ENCODE measurements at regions not wholly inside any gene's neighbourhood (a gene's known extent, or its start where the extent isn't known, plus 50 kb on each side); places are given as distances from the start of the nearest gene placed in this dataset.
A peak's percentile ranks its signal among the peaks of the same experiment; 100 is the strongest.
"Not testable (repeated sequence)": the region's sequence is repeated elsewhere in the genome, so short reads cannot be mapped to it uniquely, and the experiment has no call there.

DNA sequence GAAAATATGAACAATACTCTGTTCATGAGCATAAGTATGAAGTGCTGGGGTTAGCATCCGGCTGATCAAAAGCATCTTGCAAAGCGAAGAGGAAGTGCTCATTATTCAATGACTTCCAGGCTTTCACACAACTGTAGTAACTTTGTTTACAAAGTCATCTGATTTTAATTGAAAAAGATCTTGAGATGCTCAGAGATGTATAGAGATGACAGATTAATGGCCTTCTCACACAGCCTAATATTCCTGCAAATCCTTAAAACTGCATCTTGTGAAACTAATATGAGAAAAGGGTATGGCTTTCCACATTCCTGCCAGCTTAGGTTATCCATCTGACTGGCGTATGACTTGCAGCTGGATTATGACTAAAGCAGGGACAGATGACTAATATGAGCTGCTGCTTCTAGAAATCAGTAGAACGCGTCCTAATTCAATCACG lies 125.4 kb downstream of the CASP12 start:
- no peak overlapping the region for H4K8ac ChIP-seq (ENCODE audit: low read depth, low read length)
- H2BK120ac ChIP-seq (ENCODE audit: low read depth, low read length): no peak overlapping the region
- no CpG with 5 or more reads among the region's 6 CpGs for WGBS, 2 donors (ENCODE audit: extremely low coverage in 2 of 2, insufficient read length in 2 of 2, insufficient replicate concordance in 1 of 2)
- no peak overlapping the region for H3K4me2 ChIP-seq (ENCODE audit: insufficient read depth, low read length, poor library complexity, severe bottlenecking)
- no peak for DNase-seq (ENCODE audit: low spot score)
- H3K14ac ChIP-seq (ENCODE audit: low read length): no peak overlapping the region
- H3K9ac ChIP-seq (ENCODE audit: low read depth, low read length, poor library complexity): no peak overlapping the region
- H3K27ac ChIP-seq (replicated peaks; ENCODE audit: low read length): no peak overlapping the region
- no peaks in the 10 kb centered on the region for H3K4me1 ChIP-seq (ENCODE audit: control insufficient read depth in 2 of 2, insufficient read depth in 1 of 2, low read depth in 1 of 2, low read length in 2 of 2)
- H3K4ac ChIP-seq (ENCODE audit: low read length): no peak overlapping the region
- H3K9me3 ChIP-seq (replicated peaks in 1 of 2; ENCODE audit: control insufficient read depth in 2 of 2, insufficient read depth in 1 of 2, low read depth in 1 of 2, low read length in 2 of 2): no peaks in the 10 kb centered on the region
- no peak overlapping the region for H3K4me3 ChIP-seq (ENCODE audit: low read length in 2 of 2)
- no peak overlapping the region for H2AK5ac ChIP-seq (ENCODE audit: low read depth, low read length)
- H2BK15ac ChIP-seq (ENCODE audit: low read length): no peak overlapping the region
- no peak overlapping the region for H3K18ac ChIP-seq (ENCODE audit: low read length)
- peak overlapping the region; percentile 40 for H2AFZ ChIP-seq (ENCODE audit: low read length)
- no peak overlapping the region for H2BK5ac ChIP-seq (ENCODE audit: low read length)
- no peak overlapping the region for H2BK12ac ChIP-seq (ENCODE audit: low read length)
- no peaks in the 10 kb centered on the region for H3K36me3 ChIP-seq (replicated peaks in 1 of 2; ENCODE audit: control insufficient read depth in 2 of 2, insufficient read depth in 2 of 2, low read length in 2 of 2)
- no peak overlapping the region for H4K91ac ChIP-seq (ENCODE audit: low read depth, low read length, poor library complexity)
- H3K27me3 ChIP-seq (ENCODE audit: control insufficient read depth in 3 of 3, insufficient read depth in 3 of 3, low read depth in 1 of 3, low read length in 3 of 3): no peaks in the 10 kb centered on the region
- H3K23ac ChIP-seq (ENCODE audit: low read depth, low read length, poor library complexity): no peak overlapping the region
- H3K79me1 ChIP-seq (ENCODE audit: low read depth, low read length): no peaks in the 10 kb centered on the region

DNA sequence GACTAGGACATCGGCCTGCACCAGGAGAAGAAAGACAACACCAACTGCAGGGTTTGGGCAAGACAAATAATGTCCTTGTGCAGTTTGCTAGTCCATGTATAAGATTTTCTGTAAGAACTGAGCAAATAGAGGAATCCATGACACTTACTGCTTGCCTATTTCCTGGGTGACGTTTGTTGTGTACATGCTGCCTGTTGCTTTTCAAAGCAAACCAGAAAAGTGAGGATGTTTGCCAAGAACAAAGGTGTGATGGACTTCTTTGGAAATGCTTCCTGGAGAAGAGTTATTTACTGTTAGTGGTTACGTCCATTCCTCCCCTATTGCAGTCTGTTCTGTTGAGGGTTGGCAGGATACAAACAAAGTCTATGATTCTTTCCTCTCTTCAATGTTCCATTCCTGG lies 126.5 kb downstream of the CASP12 start:
- no peak overlapping the region for H4K91ac ChIP-seq (ENCODE audit: low read depth, low read length, poor library complexity)
- H3K9ac ChIP-seq (ENCODE audit: low read depth, low read length, poor library complexity): no peak overlapping the region
- H2BK5ac ChIP-seq (ENCODE audit: low read length): no peak overlapping the region
- no peak overlapping the region for H2BK15ac ChIP-seq (ENCODE audit: low read length)
- H3K4me2 ChIP-seq (ENCODE audit: insufficient read depth, low read length, poor library complexity, severe bottlenecking): no peak overlapping the region
- H2AK5ac ChIP-seq (ENCODE audit: low read depth, low read length): no peak overlapping the region
- H3K27ac ChIP-seq (replicated peaks; ENCODE audit: low read length): no peak overlapping the region
- no peaks in the 10 kb centered on the region for H3K9me3 ChIP-seq (replicated peaks in 1 of 2; ENCODE audit: control insufficient read depth in 2 of 2, insufficient read depth in 1 of 2, low read depth in 1 of 2, low read length in 2 of 2)
- H3K4me1 ChIP-seq (ENCODE audit: control insufficient read depth in 2 of 2, insufficient read depth in 1 of 2, low read depth in 1 of 2, low read length in 2 of 2): no peaks in the 10 kb centered on the region
- H3K14ac ChIP-seq (ENCODE audit: low read length): no peak overlapping the region
- H3K79me1 ChIP-seq (ENCODE audit: low read depth, low read length): no peaks in the 10 kb centered on the region
- no peak overlapping the region for H2BK12ac ChIP-seq (ENCODE audit: low read length)
- H3K23ac ChIP-seq (ENCODE audit: low read depth, low read length, poor library complexity): no peak overlapping the region
- no peak overlapping the region for H3K4ac ChIP-seq (ENCODE audit: low read length)
- no peak overlapping the region for H4K8ac ChIP-seq (ENCODE audit: low read depth, low read length)
- H3K27me3 ChIP-seq (ENCODE audit: control insufficient read depth in 3 of 3, insufficient read depth in 3 of 3, low read depth in 1 of 3, low read length in 3 of 3): no peaks in the 10 kb centered on the region
- no peak overlapping the region for H3K4me3 ChIP-seq (ENCODE audit: low read length in 2 of 2)
- H2BK120ac ChIP-seq (ENCODE audit: low read depth, low read length): no peak overlapping the region
- no peak for DNase-seq (ENCODE audit: low spot score)
- no peaks in the 10 kb centered on the region for H3K36me3 ChIP-seq (replicated peaks in 1 of 2; ENCODE audit: control insufficient read depth in 2 of 2, insufficient read depth in 2 of 2, low read length in 2 of 2)
- peak overlapping the region; percentile 69 for H2AFZ ChIP-seq (ENCODE audit: low read length)
- no peak overlapping the region for H3K18ac ChIP-seq (ENCODE audit: low read length)
- whole genome bisulfite sequencing, 2 donors (ENCODE audit: extremely low coverage in 2 of 2, insufficient read length in 2 of 2, insufficient replicate concordance in 1 of 2): no CpG with 5 or more reads among the region's 3 CpGs

DNA sequence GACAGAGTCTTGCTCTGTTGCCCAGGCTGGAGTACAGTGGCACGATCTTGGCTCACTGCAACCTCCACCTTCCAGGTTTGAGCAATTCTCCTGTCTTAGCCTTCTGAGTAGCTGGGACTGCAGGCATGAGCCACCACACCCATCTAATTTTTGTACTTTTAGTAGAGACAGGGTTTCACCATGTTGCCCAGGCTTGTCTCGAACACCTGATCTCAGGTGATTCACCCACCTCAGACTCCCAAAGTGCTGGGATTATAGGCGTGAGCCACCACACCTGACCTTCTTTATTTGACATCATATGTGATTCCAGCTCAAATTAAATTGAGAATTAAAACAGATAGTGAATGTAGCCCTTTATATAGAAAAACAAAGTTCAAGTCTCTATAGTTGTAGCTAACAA lies 127.2 kb downstream of the CASP12 start:
- H2BK5ac ChIP-seq (ENCODE audit: low read length); H3K36me3 ChIP-seq (replicated peaks in 1 of 2; ENCODE audit: control insufficient read depth in 2 of 2, insufficient read depth in 2 of 2, low read length in 2 of 2); H2BK15ac ChIP-seq (ENCODE audit: low read length); H3K9me3 ChIP-seq (replicated peaks in 1 of 2; ENCODE audit: control insufficient read depth in 2 of 2, insufficient read depth in 1 of 2, low read depth in 1 of 2, low read length in 2 of 2); H3K18ac ChIP-seq (ENCODE audit: low read length); DNase-seq (ENCODE audit: low spot score); H3K4me2 ChIP-seq (ENCODE audit: insufficient read depth, low read length, poor library complexity, severe bottlenecking); H3K23ac ChIP-seq (ENCODE audit: low read depth, low read length, poor library complexity); H3K14ac ChIP-seq (ENCODE audit: low read length); H3K27me3 ChIP-seq (ENCODE audit: control insufficient read depth in 3 of 3, insufficient read depth in 3 of 3, low read depth in 1 of 3, low read length in 3 of 3); H3K27ac ChIP-seq (replicated peaks; ENCODE audit: low read length); H3K79me1 ChIP-seq (ENCODE audit: low read depth, low read length); H2AK5ac ChIP-seq (ENCODE audit: low read depth, low read length); H3K4ac ChIP-seq (ENCODE audit: low read length); H2BK120ac ChIP-seq (ENCODE audit: low read depth, low read length); H3K4me3 ChIP-seq (ENCODE audit: low read length in 2 of 2); H4K91ac ChIP-seq (ENCODE audit: low read depth, low read length, poor library complexity); H4K8ac ChIP-seq (ENCODE audit: low read depth, low read length); H2AFZ ChIP-seq (ENCODE audit: low read length); H3K9ac ChIP-seq (ENCODE audit: low read depth, low read length, poor library complexity); H3K4me1 ChIP-seq (ENCODE audit: control insufficient read depth in 2 of 2, insufficient read depth in 1 of 2, low read depth in 1 of 2, low read length in 2 of 2); H2BK12ac ChIP-seq (ENCODE audit: low read length): not testable (repeated sequence)
- WGBS, 2 donors (ENCODE audit: extremely low coverage in 2 of 2, insufficient read length in 2 of 2, insufficient replicate concordance in 1 of 2): no CpG with 5 or more reads among the region's 3 CpGs

DNA sequence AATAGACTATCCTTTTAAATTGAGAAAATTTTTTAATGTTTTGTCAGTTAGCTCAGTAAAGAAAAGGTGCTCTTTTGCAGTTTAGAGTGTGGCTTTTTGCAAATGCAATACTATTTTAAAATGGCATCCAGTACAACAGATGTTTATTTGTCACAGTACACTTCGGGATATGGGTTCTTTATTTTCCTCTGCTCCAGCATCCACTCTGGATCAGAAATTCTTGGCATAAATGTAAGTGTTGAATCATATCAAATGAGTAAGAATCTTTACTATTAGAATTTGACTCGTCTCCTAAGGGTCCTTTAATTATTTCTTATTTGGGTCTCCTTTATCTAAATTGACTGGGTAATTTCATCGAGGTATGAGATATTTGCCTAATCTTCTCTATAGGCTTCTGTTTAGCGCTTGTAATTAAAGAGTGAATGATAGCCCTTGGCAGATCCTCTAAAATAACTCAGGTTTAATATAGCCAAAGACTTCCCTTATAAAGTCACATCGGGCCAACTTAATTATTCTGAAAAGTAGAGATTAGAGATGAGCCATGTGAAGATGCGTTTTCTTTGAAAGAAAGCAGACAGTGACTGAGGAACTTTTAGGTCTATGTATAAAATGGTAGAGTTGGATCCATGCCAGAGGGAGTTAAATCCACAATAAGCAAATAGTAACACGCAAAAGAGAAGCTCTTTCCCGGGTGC lies 132.7 kb downstream of the CASP12 start:
- Histone ChIP-seq H4K91ac (ENCODE audit: low read depth, low read length, poor library complexity) (no peak overlapping the region), H3K14ac (ENCODE audit: low read length) (no peak overlapping the region), H3K23ac (ENCODE audit: low read depth, low read length, poor library complexity) (no peak overlapping the region), H3K4ac (ENCODE audit: low read length) (no peak overlapping the region), H3K27ac (replicated peaks; ENCODE audit: low read length) (no peak overlapping the region), H3K27me3 (ENCODE audit: control insufficient read depth in 3 of 3, insufficient read depth in 3 of 3, low read depth in 1 of 3, low read length in 3 of 3) (no peaks in the 10 kb centered on the region), H3K9me3 (replicated peaks in 1 of 2; ENCODE audit: control insufficient read depth in 2 of 2, insufficient read depth in 1 of 2, low read depth in 1 of 2, low read length in 2 of 2) (no peaks in the 10 kb centered on the region), H3K4me2 (ENCODE audit: insufficient read depth, low read length, poor library complexity, severe bottlenecking) (no peak overlapping the region), H2AFZ (ENCODE audit: low read length) (no peak overlapping the region), H3K9ac (ENCODE audit: low read depth, low read length, poor library complexity) (no peak overlapping the region), H3K4me3 (ENCODE audit: low read length in 2 of 2) (no peak overlapping the region), H3K79me1 (ENCODE audit: low read depth, low read length) (no peaks in the 10 kb centered on the region), H3K4me1 (ENCODE audit: control insufficient read depth in 2 of 2, insufficient read depth in 1 of 2, low read depth in 1 of 2, low read length in 2 of 2) (no peaks in the 10 kb centered on the region), H3K18ac (ENCODE audit: low read length) (no peak overlapping the region), H2BK120ac (ENCODE audit: low read depth, low read length) (no peak overlapping the region), H2BK15ac (ENCODE audit: low read length) (no peak overlapping the region), H2BK5ac (ENCODE audit: low read length) (no peak overlapping the region), H3K36me3 (replicated peaks in 1 of 2; ENCODE audit: control insufficient read depth in 2 of 2, insufficient read depth in 2 of 2, low read length in 2 of 2) (no peaks in the 10 kb centered on the region), H4K8ac (ENCODE audit: low read depth, low read length) (no peak overlapping the region), H2BK12ac (ENCODE audit: low read length) (no peak overlapping the region), H2AK5ac (ENCODE audit: low read depth, low read length) (no peak overlapping the region)
- no CpG with 5 or more reads among the region's 8 CpGs for WGBS, 2 donors (ENCODE audit: extremely low coverage in 2 of 2, insufficient read length in 2 of 2, insufficient replicate concordance in 1 of 2)
- no peak for DNase-seq (ENCODE audit: low spot score)

Measured in neuronal stem cell (in vitro differentiated cells).